ENCODE measurements at regions not wholly inside any gene's neighbourhood (a gene's known extent, or its start where the extent isn't known, plus 50 kb on each side); places are given as distances from the start of the nearest gene placed in this dataset.
"Not testable (repeated sequence)": the region's sequence is repeated elsewhere in the genome, so short reads cannot be mapped to it uniquely, and the experiment has no call there.

DNA sequence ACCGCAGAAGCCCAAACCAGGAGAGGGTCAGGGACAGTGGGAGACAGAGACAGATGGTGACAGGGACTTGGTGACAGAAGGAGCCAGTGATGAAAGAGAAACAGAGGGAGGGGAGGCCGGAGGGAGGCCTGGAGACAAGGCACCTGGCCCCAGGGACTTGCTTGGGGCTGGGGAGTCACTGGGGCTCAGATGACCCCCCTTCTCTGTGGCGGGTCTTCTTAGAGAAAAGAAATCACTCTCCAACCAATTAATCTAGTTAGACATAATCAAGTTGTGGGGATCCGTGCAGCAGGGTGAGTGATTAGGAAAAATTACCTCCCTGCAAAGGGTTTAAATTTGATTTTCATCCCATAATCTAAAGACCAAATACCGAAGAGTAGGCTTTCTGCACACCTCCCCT, 519.8 kb downstream of the PTPRU start:
- no peak for DNase-seq (ENCODE audit: low spot score)
- ATAC-seq, result no peak
- intact Hi-C loops (cut with DNase I), result no loop called here

DNA sequence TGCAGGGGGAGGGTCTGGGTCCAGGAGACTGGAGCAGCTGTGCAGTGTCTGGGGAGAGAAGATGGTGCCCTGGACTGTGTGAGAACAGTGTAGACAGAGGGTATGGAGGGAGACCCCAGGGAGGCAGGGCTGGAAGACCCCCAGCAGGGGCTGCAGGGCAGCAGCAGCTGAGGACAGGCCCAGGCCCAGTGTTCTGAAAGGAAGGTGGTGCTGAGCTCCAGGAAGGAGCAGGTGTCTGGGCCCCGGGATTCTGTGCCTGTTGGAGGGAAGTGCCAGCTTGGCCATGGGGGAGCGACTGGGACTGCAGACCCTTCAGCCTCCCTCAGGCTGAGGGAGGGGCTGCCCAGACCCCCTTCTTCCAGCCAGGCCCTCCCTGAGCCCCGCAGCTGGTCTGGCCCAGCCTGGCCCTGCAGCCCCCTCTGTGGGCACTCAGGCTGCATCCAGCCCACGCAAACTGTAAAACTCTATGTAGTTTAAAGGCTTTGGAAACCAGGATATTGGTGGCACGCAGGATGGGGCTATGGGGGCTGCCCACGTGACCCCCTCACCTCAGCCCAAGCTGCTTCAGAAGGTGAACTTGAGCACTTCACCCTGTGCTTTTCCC, 519.2 kb downstream of the PTPRU start:
- ATAC-seq; intact Hi-C loops (cut with DNase I); DNase-seq (ENCODE audit: low spot score): not testable (repeated sequence)

DNA sequence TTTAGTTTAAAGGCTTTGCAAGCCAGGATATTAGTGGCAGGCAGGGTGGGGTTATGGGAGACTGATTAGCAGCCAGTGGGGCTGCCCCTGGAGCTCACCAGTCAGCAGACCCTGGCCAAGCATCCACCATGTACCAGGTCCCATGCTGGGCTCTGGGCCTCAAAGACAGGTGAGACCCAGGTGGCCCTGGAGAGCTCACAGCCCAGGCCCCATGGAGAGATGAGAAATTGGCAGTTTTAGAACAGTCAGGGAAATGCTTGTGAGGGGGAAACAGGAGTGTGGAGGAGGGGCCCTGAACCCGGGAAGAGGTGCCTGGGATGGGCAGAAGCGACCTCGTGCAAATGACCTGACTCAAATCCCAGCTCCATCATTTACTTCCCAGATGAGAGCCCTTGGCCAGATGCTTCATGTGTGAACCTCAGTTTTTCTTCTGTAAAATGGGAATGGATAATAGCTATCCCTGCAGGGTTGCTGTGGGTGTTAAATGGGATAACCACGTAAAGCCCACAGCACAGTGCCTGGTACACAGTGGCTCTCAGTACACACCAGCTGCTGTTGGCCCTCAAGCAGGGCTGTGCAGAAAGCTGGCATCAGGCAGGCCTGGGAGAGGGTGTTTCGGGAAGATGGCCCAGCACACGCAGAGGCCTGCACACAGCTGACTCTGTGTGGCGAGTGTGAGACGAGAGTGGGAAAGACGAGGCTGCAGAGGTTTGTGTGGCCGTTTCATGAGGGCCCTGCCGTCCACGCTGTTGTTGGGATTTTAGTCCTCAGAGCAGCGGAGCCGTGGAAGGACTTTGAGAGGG, 518.5 kb downstream of the PTPRU start:
- ATAC-seq (no peak), DNase-seq (ENCODE audit: low spot score) (peak; percentile 22)
- intact Hi-C loops (cut with DNase I), result no loop called here

DNA sequence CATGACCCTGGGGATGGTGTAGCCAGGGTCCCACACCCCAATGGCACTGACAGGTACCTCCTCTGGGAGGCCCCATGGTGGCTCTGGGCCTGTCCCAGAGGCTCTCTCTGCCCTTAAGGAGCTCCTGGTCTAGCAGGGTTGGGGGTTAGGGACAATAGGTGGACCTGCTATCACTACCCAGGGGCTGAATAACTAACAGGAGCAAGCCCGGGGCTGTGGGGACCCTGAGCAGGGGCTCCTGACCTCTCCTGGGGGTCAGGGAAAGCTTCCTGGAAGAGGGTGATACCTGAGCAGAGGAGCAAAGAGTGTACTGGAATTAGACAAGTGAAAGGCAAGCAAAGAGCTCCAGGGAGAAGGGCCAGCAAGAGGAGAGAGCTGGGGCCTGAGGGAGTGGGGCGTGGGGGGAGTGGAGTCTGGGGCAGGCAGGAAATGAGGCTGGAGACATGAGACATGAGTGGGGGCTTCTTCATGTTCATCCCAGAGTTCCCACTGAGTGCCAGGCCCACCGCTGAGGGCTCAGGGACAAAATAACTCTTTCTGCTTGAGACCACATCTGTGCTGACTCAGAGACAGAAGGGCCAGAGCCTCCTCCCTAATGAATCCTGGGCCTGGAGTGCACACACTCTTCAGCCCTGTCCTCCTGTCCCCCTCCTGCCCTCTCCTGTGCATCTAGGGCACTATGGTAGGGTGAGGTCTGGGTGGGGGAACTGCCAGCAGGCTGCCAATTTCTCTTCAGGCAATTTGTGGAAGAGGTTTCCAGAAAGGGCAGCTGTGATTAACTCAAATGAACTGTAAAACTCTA, 517.6 kb downstream of the PTPRU start:
- intact Hi-C loops (cut with DNase I), result no loop called here
- ATAC-seq (no peak), DNase-seq (ENCODE audit: low spot score) (peak; percentile 18)

DNA sequence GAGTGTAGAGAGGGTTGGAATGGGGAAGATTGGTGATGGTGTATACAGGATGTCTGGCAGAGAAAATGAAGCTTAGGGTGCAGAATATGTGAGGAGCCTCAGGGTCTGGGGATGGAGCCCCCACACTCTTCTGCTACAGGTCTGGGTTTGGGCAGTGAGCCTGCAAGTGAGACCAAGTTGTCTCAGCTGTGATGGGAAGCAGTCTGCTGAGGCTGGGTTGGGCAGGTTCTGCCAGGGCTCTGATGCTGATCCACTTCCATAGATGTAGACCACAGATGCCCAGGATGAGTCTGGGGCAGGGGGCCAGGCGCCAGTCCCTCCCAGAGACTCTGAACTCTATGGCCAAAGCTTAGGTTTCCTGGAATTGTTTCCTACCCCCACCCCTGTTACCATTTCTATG, 516.9 kb downstream of the PTPRU start:
- intact Hi-C loops (cut with DNase I), result no loop called here
- ATAC-seq (no peak), DNase-seq (ENCODE audit: low spot score) (peak; percentile 4)

DNA sequence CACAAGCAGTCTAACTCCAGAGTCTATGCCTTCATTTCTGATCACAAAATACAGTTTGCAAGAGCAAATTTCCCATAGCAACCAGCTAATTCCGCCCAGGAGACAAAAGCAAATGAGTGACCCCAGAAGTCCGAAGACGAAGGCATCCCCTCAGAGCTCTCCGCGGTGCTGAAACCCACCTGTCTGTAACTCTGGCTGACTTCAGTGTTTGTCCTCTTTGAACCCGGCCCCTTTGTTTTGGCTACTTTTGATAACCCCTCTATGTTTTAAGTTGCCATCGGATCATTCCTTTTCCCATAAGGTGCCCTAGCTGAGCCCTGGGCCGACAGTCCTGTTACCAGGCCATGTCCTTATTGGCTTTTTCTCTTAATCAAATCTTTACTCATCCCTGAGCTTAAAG, 515.8 kb downstream of the PTPRU start:
- intact Hi-C loops (cut with DNase I), result no loop called here
- ATAC-seq (no peak), DNase-seq (ENCODE audit: low spot score) (peak; percentile 21)

DNA sequence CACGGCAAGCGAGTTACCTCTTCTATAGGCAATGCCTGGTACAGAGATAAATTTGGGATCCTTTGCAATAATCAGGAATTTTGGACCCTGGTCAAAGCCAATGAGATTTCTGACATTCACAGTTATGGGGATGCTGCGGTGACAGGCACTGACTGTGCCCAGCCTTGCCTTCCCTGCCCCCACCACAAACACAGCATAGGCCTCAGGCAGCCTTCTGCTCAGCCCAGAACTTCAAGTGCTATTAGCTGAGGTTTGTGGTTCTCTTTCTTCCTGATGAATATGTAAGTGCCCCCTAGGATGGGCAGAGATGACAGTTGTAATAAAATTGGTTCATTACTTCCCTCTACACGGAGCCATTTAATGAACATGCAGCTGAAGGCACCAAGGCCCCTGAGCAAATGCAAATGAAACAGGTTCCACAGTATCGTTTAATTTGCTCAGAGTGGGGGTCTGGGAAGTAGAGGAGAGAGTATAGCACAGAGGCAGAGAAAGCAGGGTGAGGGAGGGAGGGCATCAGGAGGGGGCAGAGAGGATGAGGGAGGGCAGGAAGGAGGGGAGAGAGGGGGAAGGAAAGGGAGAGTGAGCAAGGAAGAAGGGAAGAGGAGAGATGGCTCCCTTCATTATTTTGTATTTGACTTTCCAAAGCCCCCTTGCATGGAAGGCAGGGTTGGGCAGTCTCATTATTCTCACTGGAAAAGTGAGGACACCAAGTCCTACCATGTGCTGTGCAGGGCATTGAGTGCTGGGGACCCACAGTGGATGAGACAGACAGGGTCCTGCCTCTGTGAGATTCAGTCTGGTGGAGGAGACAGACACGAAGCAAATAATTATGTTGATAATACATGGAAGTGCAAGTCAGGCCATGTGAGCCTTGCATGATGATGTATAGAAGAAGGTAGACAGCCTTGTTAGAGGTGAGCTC, 513.0 kb downstream of the PTPRU start:
- ATAC-seq, result no peak
- peak; percentile 9 for DNase-seq (ENCODE audit: low spot score)
- intact Hi-C loops (cut with DNase I), result no loop called here

DNA sequence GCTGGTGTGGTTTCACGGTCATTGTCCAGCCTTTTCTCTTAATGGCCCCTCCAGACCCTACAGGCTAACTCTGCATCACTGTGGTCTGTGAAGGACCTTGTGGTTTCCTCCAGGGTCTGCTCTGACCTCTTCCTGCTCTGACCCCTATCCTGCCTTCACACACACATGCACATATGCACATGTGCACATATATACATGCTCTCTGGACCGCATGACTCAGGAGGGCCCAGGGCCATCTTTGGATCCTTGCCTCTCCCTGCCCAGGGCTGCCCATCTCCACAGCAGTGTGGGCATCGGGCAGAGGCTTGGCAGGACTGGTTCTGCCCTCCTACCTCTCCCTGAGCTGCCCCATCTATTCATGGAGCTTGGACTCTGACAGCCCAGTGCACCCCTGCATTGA, 510.9 kb downstream of the PTPRU start:
- ATAC-seq (no peak), DNase-seq (ENCODE audit: low spot score) (no peak)
- intact Hi-C loops (cut with DNase I), result no loop called here

DNA sequence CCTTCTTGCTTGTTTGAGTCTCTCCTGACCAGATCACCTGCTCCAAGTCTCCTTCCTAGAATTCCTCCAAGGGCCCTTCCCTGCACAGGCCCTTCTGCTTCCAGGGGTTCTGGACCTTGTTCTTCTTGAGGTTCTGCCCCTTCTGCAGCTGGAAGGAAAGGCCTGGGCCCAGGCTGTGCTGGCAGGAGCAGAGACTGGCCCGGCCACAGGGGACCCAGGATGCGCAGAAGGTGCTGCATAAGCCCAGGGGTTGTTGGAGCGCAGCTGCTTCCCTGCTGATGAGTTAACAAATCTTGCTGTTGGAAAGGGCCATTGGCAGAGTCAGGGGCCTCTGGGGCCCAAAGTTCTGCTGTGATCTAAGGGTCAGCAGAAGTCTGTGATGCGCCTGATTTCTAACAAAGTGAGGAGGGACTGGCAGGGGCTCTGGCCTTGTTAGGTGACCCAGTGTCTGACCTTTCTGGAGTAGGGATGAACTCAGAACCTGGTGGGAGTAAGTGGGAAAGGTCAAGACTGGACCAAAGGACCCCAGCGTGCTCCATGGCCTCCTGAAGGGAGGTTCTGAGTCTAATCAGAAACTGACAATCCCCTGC, 509.8 kb downstream of the PTPRU start:
- DNase-seq (ENCODE audit: low spot score) (no peak), ATAC-seq (no peak)
- intact Hi-C loops (cut with DNase I), result no loop called here

DNA sequence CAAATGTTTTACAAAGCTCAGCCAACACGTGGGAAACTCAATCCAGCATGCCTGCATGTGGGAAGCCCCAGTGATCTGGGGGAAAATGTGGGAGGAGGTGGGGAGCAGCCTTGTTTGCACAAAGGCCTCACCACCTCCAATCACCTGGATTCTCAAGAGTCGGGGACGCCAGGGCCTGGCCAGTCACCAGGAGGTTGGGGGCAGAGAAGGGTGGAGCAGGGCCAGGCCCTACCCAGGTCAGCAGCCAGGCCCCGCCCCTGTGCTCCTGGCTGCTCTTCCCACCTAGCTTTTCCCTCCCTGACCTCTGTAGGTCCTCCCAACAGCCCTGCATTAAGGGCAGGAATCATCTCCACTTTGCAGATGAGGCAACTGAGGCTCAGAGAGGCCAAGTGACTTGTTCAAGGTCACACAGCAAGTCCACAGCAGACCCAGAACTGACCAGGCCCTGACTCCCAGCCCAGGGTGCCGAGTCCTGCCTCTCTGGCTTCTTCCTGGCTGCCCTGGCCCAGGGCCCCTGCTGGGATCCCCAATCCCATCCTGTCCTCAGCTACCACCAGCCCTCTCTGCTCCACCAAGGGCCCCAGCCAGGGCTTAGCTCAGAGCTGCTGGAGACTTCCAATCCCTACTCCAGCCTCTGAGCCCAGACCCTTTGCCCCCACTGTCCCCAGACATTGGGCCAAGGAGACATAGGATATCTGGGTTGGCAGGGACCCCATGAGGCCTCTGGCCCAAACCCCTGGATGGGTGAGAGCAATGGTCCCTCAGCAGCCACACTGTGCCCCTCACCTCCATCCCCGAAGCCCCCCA, 508.6 kb downstream of the PTPRU start:
- no peak for ATAC-seq
- intact Hi-C loops (cut with DNase I), result no loop called here
- DNase-seq (ENCODE audit: low spot score), result no peak

DNA sequence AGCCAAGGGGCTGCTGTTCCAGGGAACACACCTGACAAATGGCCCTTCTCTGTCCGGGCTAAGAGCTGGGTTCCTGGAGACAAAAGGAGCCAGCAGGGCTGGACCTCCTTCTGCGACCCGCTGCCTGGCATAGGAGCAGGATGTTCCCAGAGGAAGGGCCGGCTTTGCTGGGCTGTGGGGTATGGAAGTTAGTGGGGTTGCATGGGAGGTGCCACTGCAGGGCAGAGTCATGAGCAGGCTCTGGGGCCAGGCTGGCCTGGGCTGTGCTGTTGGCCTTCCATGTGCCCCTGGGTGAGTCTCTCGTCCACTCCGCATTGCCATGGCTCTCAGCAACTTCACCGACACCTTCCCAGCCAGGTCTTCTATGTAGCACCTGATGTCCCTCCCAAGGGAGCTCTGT, 507.6 kb downstream of the PTPRU start:
- intact Hi-C loops (cut with DNase I), result no loop called here
- ATAC-seq (no peak), DNase-seq (ENCODE audit: low spot score) (no peak)

DNA sequence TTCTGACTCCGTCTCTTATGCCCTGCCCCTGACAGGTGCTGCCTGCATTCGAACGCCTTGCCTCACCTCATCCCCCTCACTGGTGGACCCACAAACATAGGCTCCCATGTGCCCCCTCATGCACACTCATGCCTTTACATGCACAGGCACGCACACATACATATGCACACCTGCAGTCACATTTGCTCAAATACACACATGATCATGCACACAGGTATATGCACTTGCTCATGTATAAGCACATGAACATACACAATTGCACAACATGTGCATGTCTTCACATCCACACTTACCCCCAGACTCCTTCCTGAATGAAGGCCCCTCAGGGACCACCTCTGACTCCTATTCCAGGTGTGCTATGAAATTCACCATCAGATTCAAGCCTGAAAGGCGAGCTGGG, 506.9 kb downstream of the PTPRU start:
- intact Hi-C loops (cut with DNase I), result no loop called here
- ATAC-seq, result no peak
- DNase-seq (ENCODE audit: low spot score), result no peak

DNA sequence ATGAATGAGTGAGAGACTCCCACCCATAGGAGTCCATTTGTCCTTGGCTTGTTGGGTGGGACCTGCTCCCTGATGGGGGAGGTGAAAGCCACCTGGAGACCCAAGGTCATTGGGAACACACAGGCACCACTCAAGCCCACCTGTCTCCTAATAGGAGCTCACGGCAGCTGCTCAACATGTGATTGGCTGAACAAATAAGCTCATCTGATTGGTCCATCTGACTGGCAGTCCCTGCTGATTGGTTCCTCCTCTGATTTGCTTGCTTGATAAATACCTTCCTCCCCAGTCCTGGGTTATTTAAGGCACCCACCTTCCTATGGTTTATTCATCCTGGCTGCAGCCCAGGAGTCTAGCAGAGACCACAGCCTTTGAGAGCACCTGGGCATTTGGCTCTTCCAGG, 502.9 kb downstream of the PTPRU start:
- DNase-seq (ENCODE audit: low spot score), result no peak
- intact Hi-C loops (cut with DNase I), result no loop called here
- no peak for ATAC-seq

DNA sequence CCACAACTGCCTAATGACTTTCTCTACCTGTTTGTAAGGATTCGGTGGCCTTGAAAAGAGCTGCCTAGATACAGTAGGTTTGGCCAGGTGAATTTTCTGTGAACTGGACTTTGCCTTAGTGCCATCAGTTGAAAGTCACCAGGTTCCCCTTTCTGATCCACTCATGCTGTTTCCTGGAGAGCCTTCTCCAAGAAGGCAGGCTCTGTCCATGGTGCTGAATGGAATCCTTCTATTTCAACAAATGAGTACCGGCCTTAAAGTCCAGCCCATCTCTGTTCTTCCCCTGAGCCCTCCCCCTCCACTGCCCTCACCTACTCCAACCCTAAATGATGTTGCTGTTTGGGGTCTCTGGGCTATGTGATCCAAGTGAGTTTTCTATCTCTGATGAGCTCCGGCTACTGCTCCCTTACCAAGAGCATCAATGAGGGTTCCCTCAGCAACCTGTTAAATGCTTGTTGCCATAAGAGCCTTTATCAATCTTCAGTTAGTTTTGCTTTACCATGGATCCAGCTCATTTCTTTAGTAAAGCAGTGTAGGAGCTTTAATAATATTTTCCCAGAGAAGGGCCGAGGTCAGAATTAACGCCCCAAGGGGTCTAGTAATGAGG, 500.4 kb downstream of the PTPRU start:
- no peak for ATAC-seq
- DNase-seq (ENCODE audit: low spot score), result no peak
- intact Hi-C loops (cut with DNase I), result no loop called here

DNA sequence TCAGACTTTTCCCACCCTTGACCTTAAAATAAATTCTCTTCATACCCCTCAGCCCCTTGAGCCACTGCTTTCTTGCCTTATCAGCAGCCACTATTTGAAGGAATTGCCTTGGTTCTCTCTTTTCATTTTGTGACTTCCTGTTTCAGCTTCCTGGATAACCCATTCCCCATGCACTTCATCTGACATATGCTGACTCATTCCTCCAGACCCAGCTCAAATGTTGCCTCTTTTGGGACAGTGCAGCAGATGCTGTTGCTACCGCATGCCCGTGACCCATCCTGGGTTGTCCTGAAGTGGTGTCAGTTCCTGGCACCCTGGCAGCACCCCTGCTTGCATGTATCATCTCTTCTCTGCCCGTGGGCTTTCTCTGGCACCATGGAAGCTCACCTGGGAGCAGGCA, 496.1 kb downstream of the PTPRU start:
- intact Hi-C loops (cut with DNase I), result no loop called here

DNA sequence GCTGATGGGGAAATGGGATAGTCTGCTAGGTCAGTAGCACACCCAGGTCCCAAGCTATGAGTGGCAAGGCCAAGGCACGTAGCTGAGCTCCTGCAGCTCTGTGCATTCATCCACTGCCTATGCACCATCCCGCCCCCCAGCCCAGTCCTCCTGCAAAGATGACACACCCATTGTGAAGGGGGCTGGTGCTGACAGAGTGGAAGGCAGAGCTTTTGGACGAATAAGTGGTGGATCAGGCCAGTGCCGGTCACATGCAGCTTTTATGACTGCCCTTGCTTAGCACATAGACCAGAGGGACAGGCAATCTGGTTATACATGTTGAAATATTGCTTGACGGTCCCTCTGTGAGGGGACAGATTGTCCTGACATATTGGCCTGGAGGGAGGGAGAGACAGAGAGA, 494.3 kb downstream of the PTPRU start:
- no peak for DNase-seq (ENCODE audit: low spot score)
- intact Hi-C loops (cut with DNase I), result no loop called here
- no peak for ATAC-seq

More for the DNA sequence above, 496.1 kb downstream of the PTPRU start:
- DNase-seq (ENCODE audit: low spot score) (no peak), ATAC-seq (no peak)

DNA sequence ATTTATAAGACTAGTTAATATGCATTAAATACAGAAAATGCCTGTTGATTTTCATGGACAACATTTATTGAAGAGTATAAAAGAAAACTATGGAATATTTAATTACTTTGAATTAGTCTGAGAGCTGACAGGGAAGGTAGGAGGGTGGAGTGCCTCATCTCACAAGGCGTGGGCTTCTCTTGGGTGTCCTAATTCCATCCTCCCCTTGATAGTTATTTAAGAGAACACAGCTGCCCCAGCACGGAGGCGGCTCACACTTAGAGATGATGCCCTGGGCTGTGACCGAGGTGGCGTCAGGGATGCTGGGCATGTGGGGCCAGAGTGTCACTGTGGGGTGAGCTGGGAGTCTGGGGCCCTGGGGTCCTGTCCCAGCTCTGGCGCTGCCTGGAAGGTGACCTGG, 493.0 kb downstream of the PTPRU start:
- no peak for DNase-seq (ENCODE audit: low spot score)
- intact Hi-C loops (cut with DNase I), result no loop called here
- no peak for ATAC-seq

DNA sequence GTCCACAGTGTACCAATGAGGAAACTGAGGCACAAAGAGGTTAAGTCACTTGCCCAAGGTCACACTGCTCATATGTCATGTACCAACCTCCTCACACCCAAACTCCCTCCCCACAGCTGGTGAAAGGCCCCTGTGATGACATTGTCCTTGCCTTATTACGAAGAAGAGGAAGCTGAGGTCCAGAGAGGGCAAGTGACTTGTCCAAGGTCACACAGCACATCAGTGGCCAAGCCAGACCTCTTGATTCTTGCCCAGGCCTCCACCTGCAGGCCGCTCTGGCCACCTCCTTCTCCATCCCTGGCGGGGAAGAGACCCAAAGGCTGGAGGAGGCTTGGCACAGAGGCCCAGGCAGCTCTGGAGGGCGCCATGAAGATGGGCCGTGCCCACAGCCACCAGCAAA, 492.4 kb downstream of the PTPRU start:
- no peak for ATAC-seq
- intact Hi-C loops (cut with DNase I), result no loop called here
- DNase-seq (ENCODE audit: low spot score), result no peak

All from sciatic nerve (tissue), 2 donors.